ENCODE measurements at regions not wholly inside any gene's neighbourhood (a gene's known extent, or its start where the extent isn't known, plus 50 kb on each side); places are given as distances from the start of the nearest gene placed in this dataset.

GRCh38 chr4:155479835-155480234 lies 103.1 kb upstream of the MAP9 start:
- TF ChIP-seq POLR2A (IDR thresholded peaks at IDR 0.05; ENCODE audit: low read depth, low read length) (no peak), POLR2AphosphoS5 (IDR thresholded peaks at IDR 0.05; ENCODE audit: low read depth, low read length) (no peak), TAF1 (IDR thresholded peaks at IDR 0.05; ENCODE audit: low read depth, low read length) (no peak)
